HEK293 (cell line): ENCODE measurements at regions not wholly inside any gene's neighbourhood (a gene's known extent, or its start where the extent isn't known, plus 50 kb on each side); places are given as distances from the start of the nearest gene placed in this dataset.

Experiments
- CTCF ChIA-PET: fragments of 350-600 bp; formaldehyde crosslinking; extraction: SDS; loops from one replicate; lab custom pipeline; 2021; ENCODE audit warnings: antibody characterized with exemption; lab: Yijun Ruan, JAX
- POLR2A ChIA-PET: fragments of 300-600 bp; formaldehyde crosslinking; extraction: SDS; loops from one replicate; lab custom pipeline; 2020; ENCODE audit warnings: antibody characterized with exemption, inconsistent platforms; lab: Yijun Ruan, JAX
- H3K27ac ChIP-seq: fragments of 200-500 bp; sonication (Bioruptor generic); 2 replicates; pipeline ENCODE4 v1.5.1; 2014; ENCODE audit warnings: low read depth, low read length, control low read depth, inconsistent platforms; ENCODE audit errors: extremely low read depth
- H3K36me3 ChIP-seq, 2 experiments: fragments of 200-500 bp in 1 of 2; sonication (Bioruptor generic) in 1 of 2; 1 replicate in 1 of 2; 2 replicates in 1 of 2; pipeline ENCODE4 v1.5.1; 2014 to 2017; ENCODE audit warnings: inconsistent platforms in 2 of 2, low read length in 2 of 2; ENCODE audit not compliant: control insufficient read depth in 2 of 2, insufficient read depth in 1 of 2
- H3K4me1 ChIP-seq: fragments of 200-500 bp; sonication (Bioruptor generic); 2 replicates; pipeline ENCODE4 v1.5.1; 2014; ENCODE audit warnings: mild to moderate bottlenecking, low read length, inconsistent platforms; ENCODE audit not compliant: control insufficient read depth, insufficient read depth
- H3K4me3 ChIP-seq: 2 replicates; pipeline ENCODE4 v1.5.1; 2011; ENCODE audit warnings: low read depth, mild to moderate bottlenecking, control low read depth, low read length, moderate library complexity
- H3K9me3 ChIP-seq: fragments of 200-500 bp; sonication (Bioruptor generic); 2 replicates; pipeline ENCODE4 v1.5.1; 2014; ENCODE audit warnings: low read depth, low read length, inconsistent platforms; ENCODE audit not compliant: control insufficient read depth, insufficient read depth
- ZFP41 ChIP-seq: fragments of 450-650 bp; formaldehyde crosslinking; IDR thresholded peaks from 2 replicates; pipeline ENCODE4 v1.5.1; 2016; ENCODE audit warnings: missing biosample characterization, missing genetic modification characterization, borderline replicate concordance
- ZIC2 ChIP-seq: fragments of 450-650 bp; formaldehyde crosslinking; IDR thresholded peaks from 2 replicates; pipeline ENCODE4 v1.5.1; 2016; ENCODE audit warnings: missing biosample characterization, missing genetic modification characterization
- ZNF175 ChIP-seq: fragments of 450-650 bp; formaldehyde crosslinking; IDR thresholded peaks from 2 replicates; pipeline ENCODE4 v1.5.1; 2016; ENCODE audit warnings: missing biosample characterization, missing genetic modification characterization
- TF ChIP-seq, protein P1 (sequence below): fragments of 450-650 bp; formaldehyde crosslinking; conservative IDR thresholded peaks from 2 replicates; pipeline ENCODE4 v1.5.1; 2016; ENCODE audit warnings: low read depth, missing biosample characterization, missing genetic modification characterization
- TF ChIP-seq, protein P2 (sequence below): fragments of 450-650 bp; formaldehyde crosslinking; IDR thresholded peaks from 2 replicates; pipeline ENCODE4 v1.5.1; 2016; ENCODE audit warnings: missing biosample characterization, missing genetic modification characterization
- TF ChIP-seq, protein P3 (sequence below): fragments of 450-650 bp; formaldehyde crosslinking; IDR thresholded peaks from 2 replicates; pipeline ENCODE4 v1.5.1; 2016; ENCODE audit warnings: missing biosample characterization, missing genetic modification characterization, borderline replicate concordance
- TF ChIP-seq, protein P4 (sequence below): fragments of 450-650 bp; formaldehyde crosslinking; IDR thresholded peaks from 2 replicates; pipeline ENCODE4 v1.5.1; 2016; ENCODE audit warnings: missing biosample characterization, missing genetic modification characterization
- TF ChIP-seq, protein P5 (sequence below): fragments of 450-650 bp; formaldehyde crosslinking; IDR thresholded peaks from 2 replicates; pipeline ENCODE4 v1.5.1; 2017; ENCODE audit warnings: missing biosample characterization, mild to moderate bottlenecking, missing genetic modification characterization, moderate library complexity

DNA sequence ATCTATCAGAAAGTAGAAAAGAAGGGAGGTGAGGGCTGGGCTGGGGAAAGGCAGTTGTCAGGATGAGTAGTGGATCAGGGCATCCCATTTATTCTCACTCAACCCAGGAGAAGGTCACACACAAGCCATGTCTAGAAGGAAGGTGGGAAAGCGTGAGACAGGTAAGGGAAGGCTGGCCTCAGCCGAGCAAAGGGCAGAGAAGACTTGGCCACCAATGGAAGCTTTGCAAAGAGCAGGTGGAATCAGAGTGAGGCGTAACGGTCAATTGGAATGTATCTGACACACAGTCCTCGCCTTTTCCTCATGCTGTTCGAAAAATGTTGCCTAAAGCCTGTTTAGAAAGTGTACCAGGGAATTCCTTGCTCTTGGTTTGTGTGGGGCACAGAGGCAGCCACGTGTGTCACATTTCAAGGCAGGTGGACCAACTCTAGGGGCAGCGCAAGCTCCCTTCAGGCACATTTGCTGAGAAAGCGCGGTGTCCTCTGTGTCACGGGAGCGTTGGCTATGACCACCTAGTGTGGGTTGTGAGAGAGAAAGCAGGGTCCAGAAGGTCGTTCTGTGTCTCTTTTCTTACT is 118.8 kb upstream of the SPATA13 start (continued):
- TF ChIP-seq, protein P1, sequence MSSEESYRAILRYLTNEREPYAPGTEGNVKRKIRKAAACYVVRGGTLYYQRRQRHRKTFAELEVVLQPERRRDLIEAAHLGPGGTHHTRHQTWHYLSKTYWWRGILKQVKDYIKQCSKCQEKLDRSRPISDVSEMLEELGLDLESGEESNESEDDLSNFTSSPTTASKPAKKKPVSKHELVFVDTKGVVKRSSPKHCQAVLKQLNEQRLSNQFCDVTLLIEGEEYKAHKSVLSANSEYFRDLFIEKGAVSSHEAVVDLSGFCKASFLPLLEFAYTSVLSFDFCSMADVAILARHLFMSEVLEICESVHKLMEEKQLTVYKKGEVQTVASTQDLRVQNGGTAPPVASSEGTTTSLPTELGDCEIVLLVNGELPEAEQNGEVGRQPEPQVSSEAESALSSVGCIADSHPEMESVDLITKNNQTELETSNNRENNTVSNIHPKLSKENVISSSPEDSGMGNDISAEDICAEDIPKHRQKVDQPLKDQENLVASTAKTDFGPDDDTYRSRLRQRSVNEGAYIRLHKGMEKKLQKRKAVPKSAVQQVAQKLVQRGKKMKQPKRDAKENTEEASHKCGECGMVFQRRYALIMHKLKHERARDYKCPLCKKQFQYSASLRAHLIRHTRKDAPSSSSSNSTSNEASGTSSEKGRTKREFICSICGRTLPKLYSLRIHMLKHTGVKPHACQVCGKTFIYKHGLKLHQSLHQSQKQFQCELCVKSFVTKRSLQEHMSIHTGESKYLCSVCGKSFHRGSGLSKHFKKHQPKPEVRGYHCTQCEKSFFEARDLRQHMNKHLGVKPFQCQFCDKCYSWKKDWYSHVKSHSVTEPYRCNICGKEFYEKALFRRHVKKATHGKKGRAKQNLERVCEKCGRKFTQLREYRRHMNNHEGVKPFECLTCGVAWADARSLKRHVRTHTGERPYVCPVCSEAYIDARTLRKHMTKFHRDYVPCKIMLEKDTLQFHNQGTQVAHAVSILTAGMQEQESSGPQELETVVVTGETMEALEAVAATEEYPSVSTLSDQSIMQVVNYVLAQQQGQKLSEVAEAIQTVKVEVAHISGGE = no peak
- TF ChIP-seq ZFP41 = no peak
- TF ChIP-seq, protein P2, sequence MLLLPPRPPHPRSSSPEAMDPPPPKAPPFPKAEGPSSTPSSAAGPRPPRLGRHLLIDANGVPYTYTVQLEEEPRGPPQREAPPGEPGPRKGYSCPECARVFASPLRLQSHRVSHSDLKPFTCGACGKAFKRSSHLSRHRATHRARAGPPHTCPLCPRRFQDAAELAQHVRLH = no peak

DNA sequence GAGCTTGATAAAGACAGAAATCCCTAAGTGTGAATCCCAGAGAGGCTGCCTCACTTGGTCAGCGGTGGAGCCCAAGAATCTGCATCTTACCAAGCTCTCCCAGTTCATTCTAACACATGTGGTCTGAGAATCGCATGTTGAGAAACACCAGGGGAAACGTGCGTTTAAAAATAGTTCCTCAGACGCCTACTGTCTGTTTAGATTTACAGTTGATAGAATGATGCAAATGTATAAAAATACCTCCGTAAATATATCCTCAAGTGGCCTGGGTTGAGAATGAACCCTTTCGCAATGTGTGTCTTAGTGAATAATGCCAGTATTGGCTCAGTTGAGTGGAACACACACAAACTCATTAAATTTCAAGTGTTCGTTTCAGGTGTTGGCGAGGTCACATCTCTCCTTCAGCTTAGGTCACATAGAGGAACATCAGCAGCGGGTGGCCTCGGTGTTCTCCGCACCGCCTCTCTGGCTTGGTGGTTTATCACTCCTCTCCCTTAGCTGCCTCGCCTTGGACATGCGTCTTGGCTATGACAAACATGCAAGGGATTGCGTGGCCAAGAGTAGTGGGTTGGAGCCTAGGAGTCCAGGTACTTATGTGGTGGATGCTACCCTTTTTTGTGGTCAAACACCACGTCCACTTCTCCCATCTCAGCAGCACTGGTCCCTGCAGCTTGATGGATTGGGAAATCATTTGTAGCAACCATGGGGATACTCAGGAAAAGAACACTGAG is 117.6 kb upstream of the SPATA13 start:
- H3K4me3 ChIP-seq = no peak overlapping the region
- TF ChIP-seq, protein P3, sequence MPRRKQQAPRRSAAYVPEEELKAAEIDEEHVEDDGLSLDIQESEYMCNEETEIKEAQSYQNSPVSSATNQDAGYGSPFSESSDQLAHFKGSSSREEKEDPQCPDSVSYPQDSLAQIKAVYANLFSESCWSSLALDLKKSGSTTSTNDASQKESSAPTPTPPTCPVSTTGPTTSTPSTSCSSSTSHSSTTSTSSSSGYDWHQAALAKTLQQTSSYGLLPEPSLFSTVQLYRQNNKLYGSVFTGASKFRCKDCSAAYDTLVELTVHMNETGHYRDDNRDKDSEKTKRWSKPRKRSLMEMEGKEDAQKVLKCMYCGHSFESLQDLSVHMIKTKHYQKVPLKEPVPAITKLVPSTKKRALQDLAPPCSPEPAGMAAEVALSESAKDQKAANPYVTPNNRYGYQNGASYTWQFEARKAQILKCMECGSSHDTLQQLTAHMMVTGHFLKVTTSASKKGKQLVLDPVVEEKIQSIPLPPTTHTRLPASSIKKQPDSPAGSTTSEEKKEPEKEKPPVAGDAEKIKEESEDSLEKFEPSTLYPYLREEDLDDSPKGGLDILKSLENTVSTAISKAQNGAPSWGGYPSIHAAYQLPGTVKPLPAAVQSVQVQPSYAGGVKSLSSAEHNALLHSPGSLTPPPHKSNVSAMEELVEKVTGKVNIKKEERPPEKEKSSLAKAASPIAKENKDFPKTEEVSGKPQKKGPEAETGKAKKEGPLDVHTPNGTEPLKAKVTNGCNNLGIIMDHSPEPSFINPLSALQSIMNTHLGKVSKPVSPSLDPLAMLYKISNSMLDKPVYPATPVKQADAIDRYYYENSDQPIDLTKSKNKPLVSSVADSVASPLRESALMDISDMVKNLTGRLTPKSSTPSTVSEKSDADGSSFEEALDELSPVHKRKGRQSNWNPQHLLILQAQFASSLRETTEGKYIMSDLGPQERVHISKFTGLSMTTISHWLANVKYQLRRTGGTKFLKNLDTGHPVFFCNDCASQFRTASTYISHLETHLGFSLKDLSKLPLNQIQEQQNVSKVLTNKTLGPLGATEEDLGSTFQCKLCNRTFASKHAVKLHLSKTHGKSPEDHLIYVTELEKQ (tag by site-specific recombination) = no peak
- TF ChIP-seq, protein P4, sequence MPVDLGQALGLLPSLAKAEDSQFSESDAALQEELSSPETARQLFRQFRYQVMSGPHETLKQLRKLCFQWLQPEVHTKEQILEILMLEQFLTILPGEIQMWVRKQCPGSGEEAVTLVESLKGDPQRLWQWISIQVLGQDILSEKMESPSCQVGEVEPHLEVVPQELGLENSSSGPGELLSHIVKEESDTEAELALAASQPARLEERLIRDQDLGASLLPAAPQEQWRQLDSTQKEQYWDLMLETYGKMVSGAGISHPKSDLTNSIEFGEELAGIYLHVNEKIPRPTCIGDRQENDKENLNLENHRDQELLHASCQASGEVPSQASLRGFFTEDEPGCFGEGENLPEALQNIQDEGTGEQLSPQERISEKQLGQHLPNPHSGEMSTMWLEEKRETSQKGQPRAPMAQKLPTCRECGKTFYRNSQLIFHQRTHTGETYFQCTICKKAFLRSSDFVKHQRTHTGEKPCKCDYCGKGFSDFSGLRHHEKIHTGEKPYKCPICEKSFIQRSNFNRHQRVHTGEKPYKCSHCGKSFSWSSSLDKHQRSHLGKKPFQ = no peak
- ChIA-PET POLR2A (no interaction called here), CTCF (interaction anchor here (0.7 kb wide), 1 partner anchor 352 kb away, joined by 3 read pairs; no protein-coding TSS in a partner anchor)
- no peak overlapping the region for H3K27ac ChIP-seq
- no peaks in the 10 kb centered on the region for H3K4me1 ChIP-seq
- no peaks in the 10 kb centered on the region for H3K9me3 ChIP-seq
- H3K36me3 ChIP-seq = no peaks in the 10 kb centered on the region

DNA sequence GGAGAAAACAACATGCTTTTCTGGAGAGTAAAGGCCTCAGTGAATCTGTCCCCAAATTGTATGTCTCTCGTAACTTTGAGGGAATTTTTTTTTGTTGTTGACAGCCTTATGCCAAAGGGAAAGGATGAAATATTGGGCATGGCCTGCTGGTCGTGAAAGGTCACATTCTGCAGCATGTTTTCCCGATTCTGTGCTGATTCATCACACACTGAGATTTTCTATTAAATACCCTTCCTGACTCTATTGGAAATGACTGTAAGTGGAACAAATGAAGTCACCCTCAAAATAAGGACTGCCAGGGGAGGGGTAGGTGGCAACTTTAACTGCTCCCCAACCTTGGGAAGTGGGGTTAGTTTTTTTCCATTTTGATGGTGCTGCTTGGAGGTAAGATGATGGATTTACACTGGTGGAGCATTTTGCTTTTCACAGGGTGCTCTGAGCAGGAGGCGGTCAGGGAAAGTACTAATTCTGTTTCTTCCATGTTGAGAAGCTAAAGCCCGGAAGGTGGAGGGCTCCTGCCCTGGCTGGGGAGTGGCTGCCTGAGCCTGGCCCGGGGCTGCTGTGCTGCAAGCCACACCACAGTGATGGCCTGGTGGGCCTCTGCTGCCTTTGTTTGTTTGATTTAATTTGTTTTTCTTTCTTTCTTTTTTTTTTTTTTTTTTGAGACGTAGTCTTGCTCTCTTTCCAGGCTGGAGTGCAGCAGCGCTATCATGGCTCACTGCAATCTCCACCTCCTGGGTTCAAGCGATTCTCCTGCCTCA is 116.8 kb upstream of the SPATA13 start:
- POLR2A ChIA-PET = no interaction called here
- Histone ChIP-seq H3K27ac (no peak overlapping the region), H3K36me3 (no peaks in the 10 kb centered on the region), H3K4me1 (no peaks in the 10 kb centered on the region), H3K4me3 (no peak overlapping the region), H3K9me3 (no peaks in the 10 kb centered on the region)
- CTCF ChIA-PET = interaction anchor here (0.6 kb wide), 1 partner anchor 122 kb away, joined by 3 read pairs; no protein-coding TSS in a partner anchor
- TF ChIP-seq ZNF175 (tag by site-specific recombination) (no peak), ZIC2 (tag by site-specific recombination) (peak; percentile 43)
- TF ChIP-seq, protein P5, sequence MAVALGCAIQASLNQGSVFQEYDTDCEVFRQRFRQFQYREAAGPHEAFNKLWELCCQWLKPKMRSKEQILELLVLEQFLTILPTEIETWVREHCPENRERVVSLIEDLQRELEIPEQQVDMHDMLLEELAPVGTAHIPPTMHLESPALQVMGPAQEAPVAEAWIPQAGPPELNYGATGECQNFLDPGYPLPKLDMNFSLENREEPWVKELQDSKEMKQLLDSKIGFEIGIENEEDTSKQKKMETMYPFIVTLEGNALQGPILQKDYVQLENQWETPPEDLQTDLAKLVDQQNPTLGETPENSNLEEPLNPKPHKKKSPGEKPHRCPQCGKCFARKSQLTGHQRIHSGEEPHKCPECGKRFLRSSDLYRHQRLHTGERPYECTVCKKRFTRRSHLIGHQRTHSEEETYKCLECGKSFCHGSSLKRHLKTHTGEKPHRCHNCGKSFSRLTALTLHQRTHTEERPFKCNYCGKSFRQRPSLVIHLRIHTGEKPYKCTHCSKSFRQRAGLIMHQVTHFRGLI (tag by site-specific recombination) = peak; percentile 68; the same call in 1 of the 2 replicates
